NCI-H446 (cell line): ENCODE measurements at regions not wholly inside any gene's neighbourhood (a gene's known extent, or its start where the extent isn't known, plus 50 kb on each side); places are given as distances from the start of the nearest gene placed in this dataset.

Experiments
- DNase-seq, 2 experiments: peaks; one replicate each; lab custom pipeline; 2025; lab: John Stamatoyannopoulos, UW

- DNase-seq, result no peak
Measured at GRCh38 chrX:20322887-20323286, 56.2 kb upstream of the RPS6KA3 start.

- no peak for DNase-seq
Measured at GRCh38 chrX:20320461-20321159, 53.9 kb upstream of the RPS6KA3 start.

DNA sequence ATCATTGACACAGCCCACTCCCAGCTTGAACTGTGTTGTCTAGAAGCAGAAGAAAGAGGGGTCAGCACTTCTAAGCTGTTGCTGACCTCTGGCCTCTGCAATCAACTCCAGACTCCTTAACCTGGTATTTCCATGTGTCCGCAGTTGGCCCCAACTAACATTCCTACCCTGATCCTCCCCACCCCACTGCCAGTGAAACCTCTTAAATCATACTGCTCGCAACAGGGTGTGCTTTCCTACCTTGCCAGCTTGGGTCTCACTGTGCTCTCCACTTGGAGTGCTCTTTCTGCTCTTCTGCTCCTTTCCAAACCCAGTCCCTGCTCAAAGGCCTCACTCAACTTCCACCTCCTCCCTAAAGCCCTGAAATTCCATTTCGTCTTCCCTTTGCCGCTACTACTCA, 52.3 kb upstream of the RPS6KA3 start:
- no peak for DNase-seq

- DNase-seq, result no peak
Measured at GRCh38 chrX:20317873-20318272, 51.2 kb upstream of the RPS6KA3 start.
